SU-DHL-6 (cell line): ENCODE measurements at regions not wholly inside any gene's neighbourhood (a gene's known extent, or its start where the extent isn't known, plus 50 kb on each side); places are given as distances from the start of the nearest gene placed in this dataset.

ENCODE experiments used
- H2AFZ ChIP-seq: fragments of 200-600 bp; sonication (generic); 2 replicates; pipeline ENCODE4 v1.6.1; 2014; ENCODE audit warnings: low read depth, mild to moderate bottlenecking, moderate library complexity, mixed read lengths, antibody characterized with exemption, low read length; ENCODE audit not compliant: severe bottlenecking
- H3F3A ChIP-seq: fragments of 200-600 bp; shearing (Covaris generic); 2 replicates; pipeline ENCODE4 v1.6.0; 2016; ENCODE audit warnings: antibody characterized with exemption, mild to moderate bottlenecking; ENCODE audit not compliant: insufficient read depth
- H3K27ac ChIP-seq: fragments of 200-600 bp; sonication (generic); 2 replicates; pipeline ENCODE4 v1.5.1; 2016; ENCODE audit warnings: low read depth, mild to moderate bottlenecking, low read length, moderate library complexity, mixed read lengths
- H3K27me3 ChIP-seq: fragments of 200-600 bp; sonication (generic), shearing (Covaris generic); 2 replicates; pipeline ENCODE4 v1.6.0; 2014; ENCODE audit warnings: mild to moderate bottlenecking, low read length
- H3K36me3 ChIP-seq: fragments of 200-600 bp; sonication (generic); 2 replicates; pipeline ENCODE4 v1.6.1; 2014; ENCODE audit warnings: mild to moderate bottlenecking, low read length, mixed read lengths
- H3K4me2 ChIP-seq: fragments of 300-600, 200-600 bp; shearing (Covaris generic), sonication (generic); 2 replicates; pipeline ENCODE4 v1.6.0; 2014; ENCODE audit warnings: low read length, low read depth, mild to moderate bottlenecking; ENCODE audit not compliant: poor library complexity, severe bottlenecking
- H3K4me3 ChIP-seq: fragments of 200-600 bp; sonication (generic); 2 replicates; pipeline ENCODE4 v1.5.1; 2014; ENCODE audit warnings: antibody characterized with exemption, low read length, mild to moderate bottlenecking, mixed read lengths; ENCODE audit not compliant: insufficient read depth, poor library complexity, severe bottlenecking
- H3K79me2 ChIP-seq: fragments of 200-600 bp; sonication (generic); 2 replicates; pipeline ENCODE4 v1.6.1; 2014; ENCODE audit warnings: mild to moderate bottlenecking, low read length, moderate library complexity; ENCODE audit not compliant: insufficient read depth
- H3K9ac ChIP-seq: fragments of 200-600 bp; sonication (generic); 2 replicates; pipeline ENCODE4 v1.7.0; 2014; ENCODE audit warnings: mild to moderate bottlenecking, low read length
- H3K9me2 ChIP-seq: fragments of 200-600 bp; sonication (generic); replicated peaks from 2 replicates; pipeline ENCODE4 v1.6.1; 2014; ENCODE audit warnings: low read length; ENCODE audit not compliant: insufficient read depth
- H3K9me3 ChIP-seq: fragments of 200-600 bp; sonication (generic); 2 replicates; pipeline ENCODE4 v1.6.1; 2014; ENCODE audit warnings: low read length, mixed read lengths; ENCODE audit not compliant: insufficient read depth
- H4K20me1 ChIP-seq: fragments of 200-600 bp; sonication (generic); 2 replicates; pipeline ENCODE4 v1.6.1; 2014; ENCODE audit warnings: low read depth, mild to moderate bottlenecking, antibody characterized with exemption, low read length, moderate library complexity, mixed read lengths
- EZH2phosphoT487 ChIP-seq: fragments of 200-600 bp; sonication (generic), shearing (Covaris generic); conservative IDR thresholded peaks from 2 replicates; pipeline ENCODE4 v1.6.1; 2018; ENCODE audit warnings: mild to moderate bottlenecking, antibody characterized with exemption, low read length, moderate library complexity, mixed read lengths
- TF ChIP-seq, protein P1 (sequence below): fragments of 200-600 bp; sonication (generic); IDR thresholded peaks from one replicate; pipeline ENCODE4 v1.5.1; 2017; ENCODE audit warnings: antibody characterized with exemption, mild to moderate bottlenecking, low read length, moderate library complexity; ENCODE audit not compliant: insufficient read depth, poor library complexity, severe bottlenecking

DNA sequence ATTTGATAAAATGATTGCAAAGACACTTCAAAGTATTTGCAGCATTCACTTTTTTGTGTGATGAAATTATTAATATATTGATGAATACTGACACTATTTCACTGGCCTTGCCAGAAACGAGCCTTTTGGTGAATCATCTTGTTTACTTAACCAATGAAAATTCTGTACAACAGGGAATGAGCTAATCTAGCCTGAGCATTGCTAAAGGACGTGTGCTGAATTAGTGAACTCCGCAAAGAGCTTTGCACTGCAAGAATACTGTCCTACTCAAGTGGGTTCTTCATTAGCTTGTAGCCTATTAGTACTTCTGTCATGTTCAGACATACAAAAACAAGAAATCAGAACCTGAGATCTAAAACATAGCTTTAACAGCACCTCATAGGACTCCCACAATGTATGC, 172.0 kb upstream of the NRSN1 start:
- no peaks in the 10 kb centered on the region for H3K9me3 ChIP-seq
- no peak overlapping the region for H2AFZ ChIP-seq
- no peaks in the 10 kb centered on the region for H3K36me3 ChIP-seq
- H3K4me3 ChIP-seq, result no peak overlapping the region
- H3K79me2 ChIP-seq, result no peaks in the 10 kb centered on the region
- no peaks in the 10 kb centered on the region for H3K27me3 ChIP-seq
- TF ChIP-seq, protein P1, sequence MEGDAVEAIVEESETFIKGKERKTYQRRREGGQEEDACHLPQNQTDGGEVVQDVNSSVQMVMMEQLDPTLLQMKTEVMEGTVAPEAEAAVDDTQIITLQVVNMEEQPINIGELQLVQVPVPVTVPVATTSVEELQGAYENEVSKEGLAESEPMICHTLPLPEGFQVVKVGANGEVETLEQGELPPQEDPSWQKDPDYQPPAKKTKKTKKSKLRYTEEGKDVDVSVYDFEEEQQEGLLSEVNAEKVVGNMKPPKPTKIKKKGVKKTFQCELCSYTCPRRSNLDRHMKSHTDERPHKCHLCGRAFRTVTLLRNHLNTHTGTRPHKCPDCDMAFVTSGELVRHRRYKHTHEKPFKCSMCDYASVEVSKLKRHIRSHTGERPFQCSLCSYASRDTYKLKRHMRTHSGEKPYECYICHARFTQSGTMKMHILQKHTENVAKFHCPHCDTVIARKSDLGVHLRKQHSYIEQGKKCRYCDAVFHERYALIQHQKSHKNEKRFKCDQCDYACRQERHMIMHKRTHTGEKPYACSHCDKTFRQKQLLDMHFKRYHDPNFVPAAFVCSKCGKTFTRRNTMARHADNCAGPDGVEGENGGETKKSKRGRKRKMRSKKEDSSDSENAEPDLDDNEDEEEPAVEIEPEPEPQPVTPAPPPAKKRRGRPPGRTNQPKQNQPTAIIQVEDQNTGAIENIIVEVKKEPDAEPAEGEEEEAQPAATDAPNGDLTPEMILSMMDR, result no peak
- TF ChIP-seq EZH2phosphoT487, result no peak
- H3K4me2 ChIP-seq, result no peak overlapping the region
- no peak overlapping the region for H3K27ac ChIP-seq
- H3K9me2 ChIP-seq, result no peaks in the 10 kb centered on the region
- no peak overlapping the region for H3K9ac ChIP-seq
- H4K20me1 ChIP-seq, result no peaks in the 10 kb centered on the region
- H3F3A ChIP-seq, result no peaks in the 10 kb centered on the region

DNA sequence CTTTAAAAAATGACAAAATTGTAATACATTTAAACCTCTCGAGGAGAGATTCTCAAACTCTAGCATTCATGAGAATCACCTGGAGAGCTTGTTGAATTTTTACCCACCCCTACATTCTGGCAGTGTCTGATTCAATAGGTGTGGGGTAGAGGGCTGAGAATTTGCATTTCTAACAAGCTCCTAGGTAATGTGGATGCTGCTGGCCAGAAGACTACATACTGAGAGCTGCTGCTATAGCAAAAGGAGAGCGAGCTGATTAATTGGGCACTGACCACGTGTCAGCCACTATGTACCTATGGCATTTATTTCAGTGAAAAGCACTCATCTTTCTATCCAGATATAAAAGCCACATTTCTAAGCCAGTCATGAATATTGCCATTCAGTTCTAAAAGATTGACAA, 169.0 kb upstream of the NRSN1 start:
- Histone ChIP-seq H3K27ac (no peak overlapping the region), H4K20me1 (no peaks in the 10 kb centered on the region), H3K27me3 (no peaks in the 10 kb centered on the region), H3K9ac (no peak overlapping the region), H3K79me2 (no peaks in the 10 kb centered on the region), H3K4me2 (no peak overlapping the region), H2AFZ (no peak overlapping the region), H3K4me3 (no peak overlapping the region), H3K36me3 (no peaks in the 10 kb centered on the region), H3F3A (no peaks in the 10 kb centered on the region), H3K9me2 (no peaks in the 10 kb centered on the region), H3K9me3 (no peaks in the 10 kb centered on the region)
- TF ChIP-seq, protein P1, result no peak
- no peak for TF ChIP-seq EZH2phosphoT487

DNA sequence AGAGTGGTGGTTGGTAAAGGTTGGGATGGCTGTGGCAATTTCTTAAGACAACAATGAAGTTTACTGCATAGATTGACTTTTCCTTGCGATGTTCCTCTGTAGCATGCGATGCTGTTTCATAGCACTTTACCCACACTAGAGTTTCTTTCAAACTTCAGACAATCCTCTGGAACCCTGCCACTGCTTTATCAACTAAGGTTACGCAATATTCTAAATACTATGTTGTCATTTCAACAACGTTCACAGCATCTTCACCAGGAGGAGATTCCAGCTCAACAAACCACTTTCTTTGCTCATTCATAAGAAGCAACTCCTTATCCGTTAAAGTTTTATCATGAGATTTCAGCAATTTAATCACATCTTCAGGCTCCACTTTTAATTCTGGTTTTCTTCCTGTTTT, 161.2 kb upstream of the NRSN1 start:
- Histone ChIP-seq H3K27ac (no peak overlapping the region), H3K79me2 (no peaks in the 10 kb centered on the region), H4K20me1 (no peaks in the 10 kb centered on the region), H3K9me2 (0 out of 2 replicates have a peak, but pooled peaks cover 3% of the 10 kb centered on the region), H3K4me3 (no peak overlapping the region), H3K9me3 (no peaks in the 10 kb centered on the region), H3K4me2 (no peak overlapping the region), H3K27me3 (0 out of 2 replicates have a peak, but pooled peaks cover 2% of the 10 kb centered on the region), H3K36me3 (no peaks in the 10 kb centered on the region), H2AFZ (no peak overlapping the region), H3F3A (no peaks in the 10 kb centered on the region), H3K9ac (no peak overlapping the region)
- TF ChIP-seq EZH2phosphoT487, result no peak
- TF ChIP-seq, protein P1, result no peak

DNA sequence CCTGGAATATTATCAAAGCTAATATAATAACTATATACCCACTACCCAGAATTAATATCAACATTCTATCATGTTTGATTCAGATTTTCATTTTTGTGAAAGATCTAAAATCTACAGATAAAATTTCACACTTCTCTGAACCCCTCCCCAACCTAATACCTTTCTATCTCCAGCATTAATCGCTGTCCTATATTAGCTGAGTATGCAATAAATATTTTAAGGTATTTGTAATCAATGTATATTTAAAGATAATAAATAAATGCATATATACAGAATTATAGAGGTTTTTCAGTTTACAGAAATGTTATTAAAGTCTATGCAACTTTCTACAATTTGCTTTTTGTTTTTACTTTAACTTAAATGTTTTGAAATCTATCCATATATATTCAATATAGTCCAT, 156.7 kb upstream of the NRSN1 start:
- no peak overlapping the region for H3K4me3 ChIP-seq
- H3K27me3 ChIP-seq, result 0 out of 2 replicates have a peak, but pooled peaks cover 2% of the 10 kb centered on the region
- H2AFZ ChIP-seq, result no peak overlapping the region
- H3F3A ChIP-seq, result no peaks in the 10 kb centered on the region
- no peak overlapping the region for H3K27ac ChIP-seq
- no peaks in the 10 kb centered on the region for H4K20me1 ChIP-seq
- H3K9ac ChIP-seq, result no peak overlapping the region
- no peaks in the 10 kb centered on the region for H3K9me3 ChIP-seq
- H3K4me2 ChIP-seq, result no peak overlapping the region
- no peak for TF ChIP-seq EZH2phosphoT487
- TF ChIP-seq, protein P1, result no peak
- no peaks in the 10 kb centered on the region for H3K36me3 ChIP-seq
- 0 out of 2 replicates have a peak, but pooled peaks cover 3% of the 10 kb centered on the region for H3K9me2 ChIP-seq
- H3K79me2 ChIP-seq, result no peaks in the 10 kb centered on the region
